Ishikawa (cell line): ENCODE measurements at regions not wholly inside any gene's neighbourhood (a gene's known extent, or its start where the extent isn't known, plus 50 kb on each side); places are given as distances from the start of the nearest gene placed in this dataset.

Experiments
- CEBPB ChIP-seq: IDR thresholded peaks from 2 replicates; pipeline ENCODE4 v1.6.1; 2012
- CREB1 ChIP-seq: IDR thresholded peaks from 2 replicates; pipeline ENCODE4 v1.6.1; 2012; ENCODE audit warnings: low read depth
- EGR1 ChIP-seq: IDR thresholded peaks from 2 replicates; pipeline ENCODE4 v1.6.1; 2012
- EP300 ChIP-seq: IDR thresholded peaks from 2 replicates; pipeline ENCODE4 v1.6.1; 2012; ENCODE audit warnings: borderline replicate concordance
- FOXM1 ChIP-seq: IDR thresholded peaks from 2 replicates; pipeline ENCODE4 v1.6.1; 2012; ENCODE audit warnings: low read depth, borderline replicate concordance
- RAD21 ChIP-seq: IDR thresholded peaks from 2 replicates; pipeline ENCODE4 v1.6.1; 2012; ENCODE audit warnings: low read depth
- TAF1 ChIP-seq: IDR thresholded peaks from 2 replicates; pipeline ENCODE4 v1.6.1; 2012; ENCODE audit warnings: low read depth, mild to moderate bottlenecking
- TCF12 ChIP-seq: IDR thresholded peaks from 2 replicates; pipeline ENCODE4 v1.6.1; 2012; ENCODE audit warnings: low read depth
- USF1 ChIP-seq: IDR thresholded peaks from 2 replicates; pipeline ENCODE4 v1.6.1; 2012
- YY1 ChIP-seq: IDR thresholded peaks from 2 replicates; pipeline ENCODE4 v1.6.1; 2012; ENCODE audit warnings: low read depth
- TF ChIP-seq, protein P1 (sequence below): IDR thresholded peaks from 2 replicates; pipeline ENCODE4 v1.6.1; 2012
- TF ChIP-seq, protein P2 (sequence below): IDR thresholded peaks from 2 replicates; pipeline ENCODE4 v1.6.1; 2012; ENCODE audit warnings: low read depth, mild to moderate bottlenecking

- TF ChIP-seq RAD21 (no peak), YY1 (no peak), CEBPB (no peak), TCF12 (no peak), USF1 (no peak), EGR1 (no peak), TAF1 (no peak), EP300 (no peak), FOXM1 (no peak), CREB1 (no peak)
- TF ChIP-seq, protein P1, sequence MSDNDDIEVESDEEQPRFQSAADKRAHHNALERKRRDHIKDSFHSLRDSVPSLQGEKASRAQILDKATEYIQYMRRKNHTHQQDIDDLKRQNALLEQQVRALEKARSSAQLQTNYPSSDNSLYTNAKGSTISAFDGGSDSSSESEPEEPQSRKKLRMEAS = no peak
- TF ChIP-seq, protein P2, sequence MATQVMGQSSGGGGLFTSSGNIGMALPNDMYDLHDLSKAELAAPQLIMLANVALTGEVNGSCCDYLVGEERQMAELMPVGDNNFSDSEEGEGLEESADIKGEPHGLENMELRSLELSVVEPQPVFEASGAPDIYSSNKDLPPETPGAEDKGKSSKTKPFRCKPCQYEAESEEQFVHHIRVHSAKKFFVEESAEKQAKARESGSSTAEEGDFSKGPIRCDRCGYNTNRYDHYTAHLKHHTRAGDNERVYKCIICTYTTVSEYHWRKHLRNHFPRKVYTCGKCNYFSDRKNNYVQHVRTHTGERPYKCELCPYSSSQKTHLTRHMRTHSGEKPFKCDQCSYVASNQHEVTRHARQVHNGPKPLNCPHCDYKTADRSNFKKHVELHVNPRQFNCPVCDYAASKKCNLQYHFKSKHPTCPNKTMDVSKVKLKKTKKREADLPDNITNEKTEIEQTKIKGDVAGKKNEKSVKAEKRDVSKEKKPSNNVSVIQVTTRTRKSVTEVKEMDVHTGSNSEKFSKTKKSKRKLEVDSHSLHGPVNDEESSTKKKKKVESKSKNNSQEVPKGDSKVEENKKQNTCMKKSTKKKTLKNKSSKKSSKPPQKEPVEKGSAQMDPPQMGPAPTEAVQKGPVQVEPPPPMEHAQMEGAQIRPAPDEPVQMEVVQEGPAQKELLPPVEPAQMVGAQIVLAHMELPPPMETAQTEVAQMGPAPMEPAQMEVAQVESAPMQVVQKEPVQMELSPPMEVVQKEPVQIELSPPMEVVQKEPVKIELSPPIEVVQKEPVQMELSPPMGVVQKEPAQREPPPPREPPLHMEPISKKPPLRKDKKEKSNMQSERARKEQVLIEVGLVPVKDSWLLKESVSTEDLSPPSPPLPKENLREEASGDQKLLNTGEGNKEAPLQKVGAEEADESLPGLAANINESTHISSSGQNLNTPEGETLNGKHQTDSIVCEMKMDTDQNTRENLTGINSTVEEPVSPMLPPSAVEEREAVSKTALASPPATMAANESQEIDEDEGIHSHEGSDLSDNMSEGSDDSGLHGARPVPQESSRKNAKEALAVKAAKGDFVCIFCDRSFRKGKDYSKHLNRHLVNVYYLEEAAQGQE = no peak
Observed at GRCh38 chrX:96556886-96557285, 127.8 kb upstream of the DIAPH2 start.
